HFFc6 (cell line): ENCODE measurements at regions not wholly inside any gene's neighbourhood (a gene's known extent, or its start where the extent isn't known, plus 50 kb on each side); places are given as distances from the start of the nearest gene placed in this dataset.

Source experiments
- DNase-seq: peaks from one replicate; pipeline ENCODE4 v3.0.0-alpha.2; 2018
- H3K27ac Mint-ChIP-seq: 2 replicates; pipeline ENCODE4 v1.8.0; 2020; ENCODE audit warnings: mild to moderate bottlenecking, mixed read lengths
- H3K27me3 Mint-ChIP-seq: 2 replicates; pipeline ENCODE4 v1.8.0; 2021; ENCODE audit warnings: mild to moderate bottlenecking, moderate library complexity, mixed read lengths; ENCODE audit not compliant: insufficient read depth
- H3K36me3 Mint-ChIP-seq: 2 replicates; pipeline ENCODE4 v1.8.0; 2021; ENCODE audit warnings: low read depth, mixed read lengths
- H3K4me1 Mint-ChIP-seq: 2 replicates; pipeline ENCODE4 v1.8.0; 2020; ENCODE audit warnings: low read depth, mixed read lengths
- H3K4me3 Mint-ChIP-seq: 2 replicates; pipeline ENCODE4 v1.8.0; 2020; ENCODE audit warnings: mild to moderate bottlenecking, moderate library complexity, mixed read lengths
- H3K9me3 Mint-ChIP-seq: 2 replicates; pipeline ENCODE4 v1.8.0; 2020; ENCODE audit warnings: mild to moderate bottlenecking, mixed read lengths
- CTCF ChIP-seq: fragments of 200-600 bp; sonication (generic); IDR thresholded peaks from 2 replicates; pipeline ENCODE4 v1.5.0; 2021; ENCODE audit warnings: antibody characterized with exemption, mild to moderate bottlenecking

GRCh38 chr1:91171898-91172297 is 150.1 kb upstream of the ZNF644 start:
- Mint-ChIP-seq H3K4me1 (no peaks in the 10 kb centered on the region), H3K27ac (no peak overlapping the region), H3K36me3 (no peaks in the 10 kb centered on the region), H3K27me3 (peaks cover 9% of the 10 kb centered on the region), H3K9me3 (no peaks in the 10 kb centered on the region), H3K4me3 (no peak overlapping the region)
- TF ChIP-seq CTCF: no peak
- DNase-seq: no peak

- Mint-ChIP-seq H3K4me3 (no peak overlapping the region), H3K27ac (no peak overlapping the region), H3K4me1 (0 out of 2 replicates have a peak, but pooled peaks cover under 1% of the 10 kb centered on the region), H3K27me3 (peaks cover 9% of the 10 kb centered on the region), H3K9me3 (no peaks in the 10 kb centered on the region), H3K36me3 (no peaks in the 10 kb centered on the region)
- no peak for TF ChIP-seq CTCF
- DNase-seq: no peak
Observed at GRCh38 chr1:91170571-91170970, 148.7 kb upstream of the ZNF644 start.

GRCh38 chr1:91166106-91166712 is 144.4 kb upstream of the ZNF644 start:
- no peak overlapping the region for H3K27ac Mint-ChIP-seq

GRCh38 chr1:91165033-91165654 is 143.3 kb upstream of the ZNF644 start:
- Mint-ChIP-seq H3K9me3 (no peaks in the 10 kb centered on the region), H3K36me3 (no peaks in the 10 kb centered on the region), H3K4me1 (0 out of 2 replicates have a peak, but pooled peaks cover 5% of the 10 kb centered on the region), H3K27ac (no peak overlapping the region), H3K27me3 (peaks cover 13% of the 10 kb centered on the region), H3K4me3 (no peak overlapping the region)
- peak; percentile 96 for TF ChIP-seq CTCF
- DNase-seq: peak; percentile 49

More at GRCh38 chr1:91166106-91166712, 144.4 kb upstream of the ZNF644 start:
- Mint-ChIP-seq H3K4me3 (no peak overlapping the region), H3K9me3 (no peaks in the 10 kb centered on the region), H3K27me3 (peaks cover 13% of the 10 kb centered on the region), H3K4me1 (0 out of 2 replicates have a peak, but pooled peaks cover 5% of the 10 kb centered on the region), H3K36me3 (no peaks in the 10 kb centered on the region)
- DNase-seq: peak; percentile 39
- peak; percentile 87 for TF ChIP-seq CTCF

- H3K9me3 Mint-ChIP-seq: no peaks in the 10 kb centered on the region
- no peak for TF ChIP-seq CTCF
- H3K4me1 Mint-ChIP-seq: 0 out of 2 replicates have a peak, but pooled peaks cover 5% of the 10 kb centered on the region
- no peak for DNase-seq
- H3K27ac Mint-ChIP-seq: no peak overlapping the region
- H3K27me3 Mint-ChIP-seq: peaks cover 17% of the 10 kb centered on the region
- H3K4me3 Mint-ChIP-seq: no peak overlapping the region
- H3K36me3 Mint-ChIP-seq: no peaks in the 10 kb centered on the region
Observed at GRCh38 chr1:91162613-91163012, 140.8 kb upstream of the ZNF644 start.
